ENCODE measurements at regions not wholly inside any gene's neighbourhood (a gene's known extent, or its start where the extent isn't known, plus 50 kb on each side); places are given as distances from the start of the nearest gene placed in this dataset.

- DNase-seq (ENCODE audit: low spot score) (no peak), FAIRE-seq (no peak)
Measured at GRCh38 chr7:47712416-47712815, 130.5 kb upstream of the TNS3 start.

GRCh38 chr7:47711776-47712175 lies 129.9 kb upstream of the TNS3 start:
- FAIRE-seq: no peak
- TF ChIP-seq LCORL (IDR thresholded peaks at IDR 0.05) (no peak), LCORL (CRISPR knock-in tag; IDR thresholded peaks at IDR 0.05) (no peak), ATRX (CRISPR knock-in tag; IDR thresholded peaks at IDR 0.05; ENCODE audit: borderline replicate concordance) (no peak), FOXO1 (CRISPR knock-in tag; IDR thresholded peaks at IDR 0.05) (no peak), NCOR1 (IDR thresholded peaks at IDR 0.05; ENCODE audit: borderline replicate concordance, low read length) (no peak), PAWR (CRISPR knock-in tag; IDR thresholded peaks at IDR 0.05; ENCODE audit: borderline replicate concordance) (no peak), CC2D1A (CRISPR knock-in tag; IDR thresholded peaks at IDR 0.05) (no peak), MYNN (CRISPR knock-in tag; IDR thresholded peaks at IDR 0.05; ENCODE audit: low read depth) (no peak), ZNF777 (CRISPR knock-in tag; IDR thresholded peaks at IDR 0.05) (no peak), ZNF138 (CRISPR knock-in tag; IDR thresholded peaks at IDR 0.05; ENCODE audit: low read depth) (no peak), ZNF724P (CRISPR knock-in tag; IDR thresholded peaks at IDR 0.05; ENCODE audit: borderline replicate concordance) (no peak), ZNF644 (CRISPR knock-in tag; IDR thresholded peaks at IDR 0.05; ENCODE audit: low read depth) (no peak), AGO2 (optimal IDR thresholded peaks at IDR 0.05; ENCODE audit: low read depth, low read length) (no peak)
- TF ChIP-seq, protein P1, sequence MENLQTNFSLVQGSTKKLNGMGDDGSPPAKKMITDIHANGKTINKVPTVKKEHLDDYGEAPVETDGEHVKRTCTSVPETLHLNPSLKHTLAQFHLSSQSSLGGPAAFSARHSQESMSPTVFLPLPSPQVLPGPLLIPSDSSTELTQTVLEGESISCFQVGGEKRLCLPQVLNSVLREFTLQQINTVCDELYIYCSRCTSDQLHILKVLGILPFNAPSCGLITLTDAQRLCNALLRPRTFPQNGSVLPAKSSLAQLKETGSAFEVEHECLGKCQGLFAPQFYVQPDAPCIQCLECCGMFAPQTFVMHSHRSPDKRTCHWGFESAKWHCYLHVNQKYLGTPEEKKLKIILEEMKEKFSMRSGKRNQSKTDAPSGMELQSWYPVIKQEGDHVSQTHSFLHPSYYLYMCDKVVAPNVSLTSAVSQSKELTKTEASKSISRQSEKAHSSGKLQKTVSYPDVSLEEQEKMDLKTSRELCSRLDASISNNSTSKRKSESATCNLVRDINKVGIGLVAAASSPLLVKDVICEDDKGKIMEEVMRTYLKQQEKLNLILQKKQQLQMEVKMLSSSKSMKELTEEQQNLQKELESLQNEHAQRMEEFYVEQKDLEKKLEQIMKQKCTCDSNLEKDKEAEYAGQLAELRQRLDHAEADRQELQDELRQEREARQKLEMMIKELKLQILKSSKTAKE (CRISPR knock-in tag; IDR thresholded peaks at IDR 0.05; ENCODE audit: borderline replicate concordance): no peak

More at GRCh38 chr7:47712416-47712815, 130.5 kb upstream of the TNS3 start:
- Histone ChIP-seq H3K4me1 (ENCODE audit: insufficient read depth, low read length) (peaks cover 30% of the 10 kb centered on the region), H3K27me3 (ENCODE audit: control insufficient read depth in 1 of 2, insufficient read depth in 2 of 2, low read length in 2 of 2) (no peaks in the 10 kb centered on the region), H3K36me3 (replicated peaks in 1 of 2; ENCODE audit: control insufficient read depth in 1 of 2, insufficient read depth in 2 of 2, low read length in 2 of 2) (no peaks in the 10 kb centered on the region), H3K9me3 (ENCODE audit: low read length) (no peaks in the 10 kb centered on the region), H3K27ac (ENCODE audit: extremely low read length, insufficient read depth, low read length) (no peak overlapping the region), H3K79me2 (ENCODE audit: insufficient read depth, low read length) (no peaks in the 10 kb centered on the region), H3K4me2 (ENCODE audit: low read depth, low read length) (no peak overlapping the region), H4K20me1 (ENCODE audit: insufficient read depth, low read length) (no peaks in the 10 kb centered on the region), H3K9ac (ENCODE audit: insufficient read depth, low read depth, low read length) (no peak overlapping the region), H3K4me3 (replicated peaks in 1 of 3; ENCODE audit: insufficient read depth in 1 of 3, low read depth in 2 of 3, low read length in 3 of 3) (no peak overlapping the region), H2AFZ (ENCODE audit: low read length) (no peak overlapping the region)
- in situ Hi-C loops (cut with HindIII; ENCODE audit: extremely low pct_ligation_motif_present, low pct_unique_long_range_greater_than_20kb) (no loop called here), intact Hi-C loops (cut with micrococcal nuclease; ENCODE audit: unreplicated experiment) (no loop called here)
- BruUV-seq (replicated peaks): no TSS peak
- no peak for TF ChIP-seq ZNF75D (CRISPR knock-in tag; IDR thresholded peaks at IDR 0.05; ENCODE audit: borderline replicate concordance)
- TF ChIP-seq, protein P2, sequence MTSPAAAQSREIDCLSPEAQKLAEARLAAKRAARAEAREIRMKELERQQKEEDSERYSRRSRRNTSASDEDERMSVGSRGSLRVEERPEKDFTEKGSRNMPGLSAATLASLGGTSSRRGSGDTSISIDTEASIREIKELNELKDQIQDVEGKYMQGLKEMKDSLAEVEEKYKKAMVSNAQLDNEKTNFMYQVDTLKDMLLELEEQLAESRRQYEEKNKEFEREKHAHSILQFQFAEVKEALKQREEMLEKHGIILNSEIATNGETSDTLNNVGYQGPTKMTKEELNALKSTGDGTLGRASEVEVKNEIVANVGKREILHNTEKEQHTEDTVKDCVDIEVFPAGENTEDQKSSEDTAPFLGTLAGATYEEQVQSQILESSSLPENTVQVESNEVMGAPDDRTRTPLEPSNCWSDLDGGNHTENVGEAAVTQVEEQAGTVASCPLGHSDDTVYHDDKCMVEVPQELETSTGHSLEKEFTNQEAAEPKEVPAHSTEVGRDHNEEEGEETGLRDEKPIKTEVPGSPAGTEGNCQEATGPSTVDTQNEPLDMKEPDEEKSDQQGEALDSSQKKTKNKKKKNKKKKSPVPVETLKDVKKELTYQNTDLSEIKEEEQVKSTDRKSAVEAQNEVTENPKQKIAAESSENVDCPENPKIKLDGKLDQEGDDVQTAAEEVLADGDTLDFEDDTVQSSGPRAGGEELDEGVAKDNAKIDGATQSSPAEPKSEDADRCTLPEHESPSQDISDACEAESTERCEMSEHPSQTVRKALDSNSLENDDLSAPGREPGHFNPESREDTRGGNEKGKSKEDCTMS (CRISPR knock-in tag; conservative IDR thresholded peaks at IDR 0.05): no peak
- CTCF ChIA-PET (ENCODE audit: low intra/inter-chr PET ratio, low total read pairs): no interaction called here
- POLR2A ChIA-PET: interaction anchor here (1.3 kb wide), 1 partner anchor 75 kb away, joined by 4 read pairs; no protein-coding TSS in a partner anchor
- no peak for ATAC-seq
- 95% methylated on average over 11 of the region's 11 CpGs for WGBS (ENCODE audit: low lambda C conversion rate)

More at GRCh38 chr7:47711776-47712175, 129.9 kb upstream of the TNS3 start:
- no peak overlapping the region for H2AFZ ChIP-seq (ENCODE audit: low read length)
- ChIA-PET POLR2A (interaction anchor here (1.3 kb wide), 1 partner anchor 76 kb away, joined by 4 read pairs; no protein-coding TSS in a partner anchor), CTCF (ENCODE audit: low intra/inter-chr PET ratio, low total read pairs) (no interaction called here)
- in situ Hi-C loops (cut with HindIII; ENCODE audit: extremely low pct_ligation_motif_present, low pct_unique_long_range_greater_than_20kb) (no loop called here), intact Hi-C loops (cut with micrococcal nuclease; ENCODE audit: unreplicated experiment) (no loop called here)
- H3K4me3 ChIP-seq (replicated peaks in 1 of 3; ENCODE audit: insufficient read depth in 1 of 3, low read depth in 2 of 3, low read length in 3 of 3): no peak overlapping the region
- H4K20me1 ChIP-seq (ENCODE audit: insufficient read depth, low read length): no peaks in the 10 kb centered on the region
- H3K27me3 ChIP-seq (ENCODE audit: control insufficient read depth in 1 of 2, insufficient read depth in 2 of 2, low read length in 2 of 2): no peaks in the 10 kb centered on the region
- no peaks in the 10 kb centered on the region for H3K36me3 ChIP-seq (replicated peaks in 1 of 2; ENCODE audit: control insufficient read depth in 1 of 2, insufficient read depth in 2 of 2, low read length in 2 of 2)
- H3K79me2 ChIP-seq (ENCODE audit: insufficient read depth, low read length): no peaks in the 10 kb centered on the region
- DNase-seq (ENCODE audit: low spot score) (no peak), ATAC-seq (no peak)
- H3K4me2 ChIP-seq (ENCODE audit: low read depth, low read length): no peak overlapping the region
- BruUV-seq (replicated peaks): no TSS peak
- no peaks in the 10 kb centered on the region for H3K9me3 ChIP-seq (ENCODE audit: low read length)
- WGBS (ENCODE audit: low lambda C conversion rate): 94% methylated on average over 12 of the region's 12 CpGs
- peaks cover 24% of the 10 kb centered on the region for H3K4me1 ChIP-seq (ENCODE audit: insufficient read depth, low read length)
- H3K27ac ChIP-seq (ENCODE audit: extremely low read length, insufficient read depth, low read length): no peak overlapping the region
- no peak overlapping the region for H3K9ac ChIP-seq (ENCODE audit: insufficient read depth, low read depth, low read length)

Data from HepG2 (cell line).